Ovary (tissue), 7 donors: ENCODE measurements at regions not wholly inside any gene's neighbourhood (a gene's known extent, or its start where the extent isn't known, plus 50 kb on each side); places are given as distances from the start of the nearest gene placed in this dataset.

Experiments
- DNase-seq, 5 donors: peaks; one replicate each; pipeline ENCODE4 v3.0.0-alpha.2; 2019 to 2020
- H3K27ac ChIP-seq, 2 donors: fragments of 200-600 bp; one replicate each; pipeline versions ENCODE4 v1.5.1 to v1.8.0; 2019 to 2022
- H3K27me3 ChIP-seq: fragments of 200-600 bp; one replicate; pipeline ENCODE4 v1.8.0; 2022
- H3K36me3 ChIP-seq: fragments of 200-600 bp; sonication (generic); one replicate; pipeline ENCODE4 v1.5.1; 2019
- H3K4me1 ChIP-seq: one replicate; pipeline ENCODE4 v1.8.1; 2013; ENCODE audit warnings: mild to moderate bottlenecking, moderate library complexity; ENCODE audit not compliant: insufficient read depth
- H3K4me3 ChIP-seq: fragments of 200-600 bp; sonication (generic); one replicate; pipeline ENCODE4 v1.5.1; 2017
- H3K9me3 ChIP-seq, 2 donors: fragments of 200-600 bp in 1 of 2; sonication (generic) in 1 of 2; one replicate each; pipeline versions ENCODE4 v1.5.1 to v1.8.1; 2013 to 2019; ENCODE audit warnings: mild to moderate bottlenecking in 1 of 2, moderate library complexity in 1 of 2
- CTCF ChIP-seq, 3 donors: fragments of 450-650 bp in 2 of 3; fragments of 200-600 bp in 1 of 3; IDR thresholded peaks; one replicate each; pipeline versions ENCODE4 v1.5.1 to v1.8.0; 2016 to 2022; ENCODE audit warnings: antibody characterized with exemption in 3 of 3, mild to moderate bottlenecking in 1 of 3
- EP300 ChIP-seq: sonication (generic); formaldehyde crosslinking; IDR thresholded peaks from one replicate; pipeline ENCODE4 v1.6.1; 2017; ENCODE audit warnings: antibody characterized with exemption
- POLR2A ChIP-seq: fragments of 450-650 bp; IDR thresholded peaks from one replicate; pipeline ENCODE4 v1.6.1; 2017; ENCODE audit warnings: antibody characterized with exemption, mild to moderate bottlenecking, moderate library complexity
- WGBS, 3 donors: extraction: QIAGEN DNeasy Blood & Tissue Kit in 1 of 3; methylation state at CpG; one replicate each; pipeline versions ENCODE4 v1.1.5 to v1.1.7; 2013 to 2017; 5-methylcytosine and 5-hydroxymethylcytosine counted together
- intact Hi-C, 4 donors: fragments of 100-400 bp; cut with DNase I; formaldehyde crosslinking; loops; one replicate each; pipeline versions ENCODE4 v1.11.0 to v1.15.1; 2022 to 2023
- donor health status: DM: no; HTN: no; CAD: no; lungs with moderate emphysema.
- donor health status: DM: no; HTN: no; CAD: no.
- donor health status: Bipolar disorder and iron deficiency.
- donor health status: DM: no; HTN: no; CAD: no.
- donor health status: DM: yes; HTN: yes; CAD: no.

- Histone ChIP-seq H3K27ac (no peak overlapping the region), H3K4me1 (no peaks in the 10 kb centered on the region), H3K9me3 (no peaks in the 10 kb centered on the region), H3K36me3 (no peaks in the 10 kb centered on the region), H3K4me3 (no peak overlapping the region), H3K27me3 (no peaks in the 10 kb centered on the region)
- 66 to 94% (median 77%) methylated on average over 3 of the region's 3 CpGs for WGBS, 3 donors
- intact Hi-C loops = no loop called here
- no peak for DNase-seq
- TF ChIP-seq POLR2A (no peak), CTCF (IDR thresholded peaks at IDR 0.05) (no peak), EP300 (no peak)
Observed at GRCh38 chr4:152176627-152177214, 359.2 kb downstream of the FBXW7 start.

GRCh38 chr4:152175586-152175985 is 360.3 kb downstream of the FBXW7 start:
- TF ChIP-seq POLR2A (no peak), CTCF (IDR thresholded peaks at IDR 0.05) (no peak), EP300 (no peak)
- Histone ChIP-seq H3K36me3 (no peaks in the 10 kb centered on the region), H3K27ac (no peak overlapping the region), H3K9me3 (no peaks in the 10 kb centered on the region), H3K27me3 (no peaks in the 10 kb centered on the region), H3K4me1 (no peaks in the 10 kb centered on the region), H3K4me3 (no peak overlapping the region)
- intact Hi-C loops = no loop called here
- no peak for DNase-seq
- 88 to 96% (median 95%) methylated on average over 2 of the region's 2 CpGs for WGBS, 3 donors

GRCh38 chr4:152172146-152172545 is 363.7 kb downstream of the FBXW7 start:
- H3K27ac ChIP-seq = no peak overlapping the region
- no peak overlapping the region for H3K4me3 ChIP-seq
- intact Hi-C loops = no loop called here
- TF ChIP-seq POLR2A (no peak), CTCF (IDR thresholded peaks at IDR 0.05) (no peak), EP300 (no peak)
- no peaks in the 10 kb centered on the region for H3K36me3 ChIP-seq
- no peaks in the 10 kb centered on the region for H3K4me1 ChIP-seq
- no peaks in the 10 kb centered on the region for H3K27me3 ChIP-seq
- DNase-seq = no peak
- 74 to 78% (median 76%) methylated on average over 6 of the region's 6 CpGs for WGBS, 3 donors
- no peaks in the 10 kb centered on the region for H3K9me3 ChIP-seq

- H3K27ac ChIP-seq = no peak overlapping the region
- no peak overlapping the region for H3K4me3 ChIP-seq
- no peaks in the 10 kb centered on the region for H3K36me3 ChIP-seq
- no peaks in the 10 kb centered on the region for H3K27me3 ChIP-seq
- H3K4me1 ChIP-seq = no peaks in the 10 kb centered on the region
- TF ChIP-seq CTCF (IDR thresholded peaks at IDR 0.05) (no peak), EP300 (no peak), POLR2A (no peak)
- WGBS, 3 donors = 67 to 80% (median 70%) methylated on average over 4 of the region's 4 CpGs
- intact Hi-C loops = no loop called here
- no peaks in the 10 kb centered on the region for H3K9me3 ChIP-seq
- no peak for DNase-seq
Observed at GRCh38 chr4:152171556-152171955, 364.3 kb downstream of the FBXW7 start.

GRCh38 chr4:152169683-152170082 is 366.2 kb downstream of the FBXW7 start:
- Histone ChIP-seq H3K36me3 (no peaks in the 10 kb centered on the region), H3K27ac (no peak overlapping the region), H3K9me3 (no peaks in the 10 kb centered on the region), H3K27me3 (no peaks in the 10 kb centered on the region), H3K4me3 (no peak overlapping the region), H3K4me1 (no peaks in the 10 kb centered on the region)
- TF ChIP-seq POLR2A (no peak), CTCF (IDR thresholded peaks at IDR 0.05) (no peak), EP300 (no peak)
- DNase-seq = no peak
- 6 to 20% (median 14%) methylated on average over 6 of the region's 6 CpGs for WGBS, 3 donors
- intact Hi-C loops = no loop called here
